MM.1S (cell line): ENCODE measurements at regions not wholly inside any gene's neighbourhood (a gene's known extent, or its start where the extent isn't known, plus 50 kb on each side); places are given as distances from the start of the nearest gene placed in this dataset.

Source experiments
- DNase-seq: peaks from one replicate; pipeline ENCODE4 v3.0.0-alpha.2; 2015
- H2AFZ ChIP-seq: fragments of 300-600 bp; sonication (generic); 2 replicates; pipeline ENCODE4 v1.6.0; 2016; ENCODE audit warnings: antibody characterized with exemption, low read length
- H3F3A ChIP-seq: fragments of 300-600 bp; sonication (generic); 2 replicates; pipeline ENCODE4 v1.6.1; 2016; ENCODE audit warnings: mild to moderate bottlenecking, antibody characterized with exemption, low read length, moderate library complexity, mixed read lengths; ENCODE audit not compliant: insufficient read depth
- H3K27ac ChIP-seq: fragments of 300-600 bp; sonication (generic); 2 replicates; pipeline ENCODE4 v1.5.1; 2016; ENCODE audit warnings: mild to moderate bottlenecking, low read length
- H3K27me3 ChIP-seq: fragments of 300-600 bp; sonication (generic); replicated peaks from 2 replicates; pipeline ENCODE4 v1.6.0; 2016; ENCODE audit warnings: low read length; ENCODE audit not compliant: insufficient read depth
- H3K36me3 ChIP-seq: fragments of 300-600 bp; sonication (generic); replicated peaks from 2 replicates; pipeline ENCODE4 v1.6.1; 2016; ENCODE audit warnings: mild to moderate bottlenecking, low read length, mixed read lengths; ENCODE audit not compliant: insufficient read depth
- H3K4me1 ChIP-seq: fragments of 300-600 bp; sonication (generic); 2 replicates; pipeline ENCODE4 v1.6.1; 2016; ENCODE audit warnings: low read length, mixed read lengths
- H3K4me2 ChIP-seq: fragments of 300-600 bp; sonication (generic); 2 replicates; pipeline ENCODE4 v1.6.0; 2016; ENCODE audit warnings: low read depth, low read length
- H3K4me3 ChIP-seq: fragments of 300-600 bp; sonication (generic); 2 replicates; pipeline ENCODE4 v1.5.1; 2016; ENCODE audit warnings: low read length, mixed read lengths
- H3K79me2 ChIP-seq: fragments of 300-600 bp; sonication (generic); 2 replicates; pipeline ENCODE4 v1.6.1; 2016; ENCODE audit warnings: mixed run types, low read length, mixed read lengths
- H3K9ac ChIP-seq: fragments of 300-600 bp; sonication (generic); 2 replicates; pipeline ENCODE4 v1.6.1; 2016; ENCODE audit warnings: low read length, mixed read lengths
- H3K9me2 ChIP-seq: fragments of 300-600 bp; sonication (generic); replicated peaks from 2 replicates; pipeline ENCODE4 v1.6.1; 2016; ENCODE audit warnings: mild to moderate bottlenecking, low read length, mixed read lengths; ENCODE audit not compliant: insufficient read depth
- H3K9me3 ChIP-seq: fragments of 300-600 bp; sonication (generic); replicated peaks from 2 replicates; pipeline ENCODE4 v1.6.1; 2016; ENCODE audit warnings: mild to moderate bottlenecking, low read length, mixed read lengths; ENCODE audit not compliant: insufficient read depth
- H4K20me1 ChIP-seq: fragments of 300-600 bp; sonication (generic); 2 replicates; pipeline ENCODE4 v1.6.1; 2016; ENCODE audit warnings: mild to moderate bottlenecking, low read length, moderate library complexity, mixed read lengths; ENCODE audit not compliant: insufficient read depth
- CTCF ChIP-seq: fragments of 300-600 bp; sonication (generic); IDR thresholded peaks from 2 replicates; pipeline ENCODE4 v1.5.1; 2016; ENCODE audit warnings: antibody characterized with exemption, low read length, mixed read lengths
- EZH2 ChIP-seq: fragments of 300-600 bp; sonication (generic); optimal IDR thresholded peaks from 2 replicates; pipeline ENCODE3; 2017; ENCODE audit warnings: low read depth, mild to moderate bottlenecking, antibody characterized with exemption, low read length, mixed read lengths
- EZH2phosphoT487 ChIP-seq: fragments of 300-600 bp; sonication (generic); IDR thresholded peaks from 2 replicates; pipeline ENCODE4 v1.6.1; 2018; ENCODE audit warnings: antibody characterized with exemption, low read length

GRCh38 chr20:43252761-43253160 is 63.1 kb upstream of the PTPRT start:
- no peak for DNase-seq
- no peaks in the 10 kb centered on the region for H3K27me3 ChIP-seq
- H3K9ac ChIP-seq, result no peak overlapping the region
- H3K79me2 ChIP-seq, result no peaks in the 10 kb centered on the region
- no peak overlapping the region for H3K4me2 ChIP-seq
- no peaks in the 10 kb centered on the region for H3K9me3 ChIP-seq
- H3K27ac ChIP-seq, result no peak overlapping the region
- no peaks in the 10 kb centered on the region for H4K20me1 ChIP-seq
- H3K36me3 ChIP-seq, result no peaks in the 10 kb centered on the region
- TF ChIP-seq EZH2phosphoT487 (no peak), CTCF (no peak), EZH2 (no peak)
- H3K4me3 ChIP-seq, result no peak overlapping the region
- H3K4me1 ChIP-seq, result no peaks in the 10 kb centered on the region
- no peak overlapping the region for H2AFZ ChIP-seq
- no peaks in the 10 kb centered on the region for H3F3A ChIP-seq
- H3K9me2 ChIP-seq, result no peaks in the 10 kb centered on the region

- Histone ChIP-seq H3K27me3 (no peaks in the 10 kb centered on the region), H2AFZ (no peak overlapping the region), H3K4me2 (no peak overlapping the region), H3K27ac (no peak overlapping the region), H3K9me2 (no peaks in the 10 kb centered on the region), H3K79me2 (no peaks in the 10 kb centered on the region), H4K20me1 (no peaks in the 10 kb centered on the region), H3K9me3 (no peaks in the 10 kb centered on the region), H3K4me3 (no peak overlapping the region), H3K4me1 (no peaks in the 10 kb centered on the region), H3F3A (no peaks in the 10 kb centered on the region), H3K9ac (no peak overlapping the region), H3K36me3 (no peaks in the 10 kb centered on the region)
- no peak for TF ChIP-seq EZH2phosphoT487
- no peak for TF ChIP-seq EZH2
- no peak for TF ChIP-seq CTCF
- DNase-seq, result no peak
These were observed 58.6 kb upstream of the PTPRT start for GRCh38 chr20:43248341-43248740.

GRCh38 chr20:43247361-43247760 is 57.7 kb upstream of the PTPRT start:
- no peak overlapping the region for H3K4me3 ChIP-seq
- no peaks in the 10 kb centered on the region for H3K27me3 ChIP-seq
- H3K9me3 ChIP-seq, result no peaks in the 10 kb centered on the region
- no peaks in the 10 kb centered on the region for H3F3A ChIP-seq
- TF ChIP-seq EZH2 (no peak), EZH2phosphoT487 (no peak), CTCF (no peak)
- H2AFZ ChIP-seq, result no peak overlapping the region
- DNase-seq, result no peak
- no peaks in the 10 kb centered on the region for H3K9me2 ChIP-seq
- H3K4me2 ChIP-seq, result no peak overlapping the region
- H4K20me1 ChIP-seq, result no peaks in the 10 kb centered on the region
- H3K27ac ChIP-seq, result no peak overlapping the region
- no peaks in the 10 kb centered on the region for H3K36me3 ChIP-seq
- no peaks in the 10 kb centered on the region for H3K4me1 ChIP-seq
- no peaks in the 10 kb centered on the region for H3K79me2 ChIP-seq
- no peak overlapping the region for H3K9ac ChIP-seq
